ENCODE measurements at regions not wholly inside any gene's neighbourhood (a gene's known extent, or its start where the extent isn't known, plus 50 kb on each side); places are given as distances from the start of the nearest gene placed in this dataset.

GRCh38 chr10:29140991-29141390 lies 147.9 kb upstream of the LYZL1 start:
- no peak overlapping the region for H3K27ac ChIP-seq

GRCh38 chr10:29141761-29142160 lies 147.1 kb upstream of the LYZL1 start:
- H3K9ac ChIP-seq (ENCODE audit: insufficient read length), result no peak overlapping the region
- no peaks in the 10 kb centered on the region for H3K36me3 ChIP-seq (ENCODE audit: insufficient read depth, low read length)
- H3K27ac ChIP-seq, result no peak overlapping the region
- DNase-seq (ENCODE audit: low read depth, low spot score), result no peak
- no peak overlapping the region for H3K4me3 ChIP-seq
- TF ChIP-seq EZH2 (IDR thresholded peaks at IDR 0.05), result no peak
- no peak for TF ChIP-seq POLR2AphosphoS5 (IDR thresholded peaks at IDR 0.05; ENCODE audit: borderline replicate concordance, low read depth, low read length)
- no peak for TF ChIP-seq FOXP2 (optimal IDR thresholded peaks at IDR 0.05; ENCODE audit: control extremely low read depth, extremely low read length, insufficient read depth)
- no peaks in the 10 kb centered on the region for H3K9me3 ChIP-seq (ENCODE audit: low read depth, low read length)

More at GRCh38 chr10:29140991-29141390, 147.9 kb upstream of the LYZL1 start:
- no peak overlapping the region for H3K9ac ChIP-seq (ENCODE audit: insufficient read length)
- no peaks in the 10 kb centered on the region for H3K9me3 ChIP-seq (ENCODE audit: low read depth, low read length)
- no peak overlapping the region for H3K4me3 ChIP-seq
- TF ChIP-seq EZH2 (IDR thresholded peaks at IDR 0.05) (no peak), POLR2AphosphoS5 (IDR thresholded peaks at IDR 0.05; ENCODE audit: borderline replicate concordance, low read depth, low read length) (no peak), FOXP2 (optimal IDR thresholded peaks at IDR 0.05; ENCODE audit: control extremely low read depth, extremely low read length, insufficient read depth) (no peak)
- H3K36me3 ChIP-seq (ENCODE audit: insufficient read depth, low read length), result no peaks in the 10 kb centered on the region
- DNase-seq (ENCODE audit: low read depth, low spot score), result no peak

- H3K9me3 ChIP-seq (ENCODE audit: low read depth, low read length), result no peaks in the 10 kb centered on the region
- no peak overlapping the region for H3K9ac ChIP-seq (ENCODE audit: insufficient read length)
- H3K4me3 ChIP-seq, result no peak overlapping the region
- H3K36me3 ChIP-seq (ENCODE audit: insufficient read depth, low read length), result no peaks in the 10 kb centered on the region
- TF ChIP-seq EZH2 (IDR thresholded peaks at IDR 0.05) (no peak), POLR2AphosphoS5 (IDR thresholded peaks at IDR 0.05; ENCODE audit: borderline replicate concordance, low read depth, low read length) (no peak), FOXP2 (optimal IDR thresholded peaks at IDR 0.05; ENCODE audit: control extremely low read depth, extremely low read length, insufficient read depth) (no peak)
- no peak overlapping the region for H3K27ac ChIP-seq
- no peak for DNase-seq (ENCODE audit: low read depth, low spot score)
Measured at GRCh38 chr10:29142516-29143314, 146.2 kb upstream of the LYZL1 start.

- H3K36me3 ChIP-seq (ENCODE audit: insufficient read depth, low read length), result no peaks in the 10 kb centered on the region
- H3K9ac ChIP-seq (ENCODE audit: insufficient read length), result no peak overlapping the region
- H3K4me3 ChIP-seq, result no peak overlapping the region
- no peak overlapping the region for H3K27ac ChIP-seq
- no peak for DNase-seq (ENCODE audit: low read depth, low spot score)
- H3K9me3 ChIP-seq (ENCODE audit: low read depth, low read length), result no peaks in the 10 kb centered on the region
- TF ChIP-seq FOXP2 (optimal IDR thresholded peaks at IDR 0.05; ENCODE audit: control extremely low read depth, extremely low read length, insufficient read depth) (no peak), POLR2AphosphoS5 (IDR thresholded peaks at IDR 0.05; ENCODE audit: borderline replicate concordance, low read depth, low read length) (no peak), EZH2 (IDR thresholded peaks at IDR 0.05) (no peak)
Measured at GRCh38 chr10:29144126-29144525, 144.7 kb upstream of the LYZL1 start.

- H3K27ac ChIP-seq, result no peak overlapping the region
- no peak overlapping the region for H3K9ac ChIP-seq (ENCODE audit: insufficient read length)
- no peaks in the 10 kb centered on the region for H3K36me3 ChIP-seq (ENCODE audit: insufficient read depth, low read length)
- H3K4me3 ChIP-seq, result no peak overlapping the region
- TF ChIP-seq EZH2 (IDR thresholded peaks at IDR 0.05) (no peak), POLR2AphosphoS5 (IDR thresholded peaks at IDR 0.05; ENCODE audit: borderline replicate concordance, low read depth, low read length) (no peak), FOXP2 (optimal IDR thresholded peaks at IDR 0.05; ENCODE audit: control extremely low read depth, extremely low read length, insufficient read depth) (no peak)
- H3K9me3 ChIP-seq (ENCODE audit: low read depth, low read length), result no peaks in the 10 kb centered on the region
- no peak for DNase-seq (ENCODE audit: low read depth, low spot score)
Measured at GRCh38 chr10:29146311-29147100, 142.4 kb upstream of the LYZL1 start.

GRCh38 chr10:29150010-29150409 lies 138.9 kb upstream of the LYZL1 start:
- Histone ChIP-seq H3K9ac (ENCODE audit: insufficient read length) (no peak overlapping the region), H3K9me3 (ENCODE audit: low read depth, low read length) (no peaks in the 10 kb centered on the region)
- DNase-seq (ENCODE audit: low read depth, low spot score), result no peak

GRCh38 chr10:29151005-29151404 lies 137.9 kb upstream of the LYZL1 start:
- H3K9me3 ChIP-seq (ENCODE audit: low read depth, low read length), result no peaks in the 10 kb centered on the region
- TF ChIP-seq POLR2AphosphoS5 (IDR thresholded peaks at IDR 0.05; ENCODE audit: borderline replicate concordance, low read depth, low read length), result no peak
- no peak for TF ChIP-seq FOXP2 (optimal IDR thresholded peaks at IDR 0.05; ENCODE audit: control extremely low read depth, extremely low read length, insufficient read depth)
- no peak for TF ChIP-seq EZH2 (IDR thresholded peaks at IDR 0.05)
- no peak overlapping the region for H3K9ac ChIP-seq (ENCODE audit: insufficient read length)
- no peaks in the 10 kb centered on the region for H3K36me3 ChIP-seq (ENCODE audit: insufficient read depth, low read length)
- no peak overlapping the region for H3K4me3 ChIP-seq
- H3K27ac ChIP-seq, result no peak overlapping the region
- DNase-seq (ENCODE audit: low read depth, low spot score), result no peak

More at GRCh38 chr10:29150010-29150409, 138.9 kb upstream of the LYZL1 start:
- Histone ChIP-seq H3K36me3 (ENCODE audit: insufficient read depth, low read length) (no peaks in the 10 kb centered on the region), H3K27ac (no peak overlapping the region), H3K4me3 (no peak overlapping the region)
- no peak for TF ChIP-seq FOXP2 (optimal IDR thresholded peaks at IDR 0.05; ENCODE audit: control extremely low read depth, extremely low read length, insufficient read depth)
- no peak for TF ChIP-seq POLR2AphosphoS5 (IDR thresholded peaks at IDR 0.05; ENCODE audit: borderline replicate concordance, low read depth, low read length)
- no peak for TF ChIP-seq EZH2 (IDR thresholded peaks at IDR 0.05)

GRCh38 chr10:29157321-29157720 lies 131.5 kb upstream of the LYZL1 start:
- no peaks in the 10 kb centered on the region for H3K36me3 ChIP-seq (ENCODE audit: insufficient read depth, low read length)
- no peak overlapping the region for H3K27ac ChIP-seq
- no peak overlapping the region for H3K4me3 ChIP-seq
- H3K9ac ChIP-seq (ENCODE audit: insufficient read length), result no peak overlapping the region
- H3K9me3 ChIP-seq (ENCODE audit: low read depth, low read length), result no peaks in the 10 kb centered on the region
- TF ChIP-seq POLR2AphosphoS5 (IDR thresholded peaks at IDR 0.05; ENCODE audit: borderline replicate concordance, low read depth, low read length), result no peak
- TF ChIP-seq EZH2 (IDR thresholded peaks at IDR 0.05), result no peak
- no peak for TF ChIP-seq FOXP2 (optimal IDR thresholded peaks at IDR 0.05; ENCODE audit: control extremely low read depth, extremely low read length, insufficient read depth)
- no peak for DNase-seq (ENCODE audit: low read depth, low spot score)
